AG08396 (cell line): ENCODE measurements at regions not wholly inside any gene's neighbourhood (a gene's known extent, or its start where the extent isn't known, plus 50 kb on each side); places are given as distances from the start of the nearest gene placed in this dataset.

Source experiments
- DNase-seq: peaks from one replicate; pipeline ENCODE4 v3.0.0; 2012; ENCODE audit warnings: low spot score, mixed read lengths

GRCh38 chr6:28707387-28708282 is 182.0 kb downstream of the GPX5 start:
- DNase-seq = no peak

- no peak for DNase-seq
Measured at GRCh38 chr6:28709478-28710349, 184.0 kb downstream of the GPX5 start.

DNA sequence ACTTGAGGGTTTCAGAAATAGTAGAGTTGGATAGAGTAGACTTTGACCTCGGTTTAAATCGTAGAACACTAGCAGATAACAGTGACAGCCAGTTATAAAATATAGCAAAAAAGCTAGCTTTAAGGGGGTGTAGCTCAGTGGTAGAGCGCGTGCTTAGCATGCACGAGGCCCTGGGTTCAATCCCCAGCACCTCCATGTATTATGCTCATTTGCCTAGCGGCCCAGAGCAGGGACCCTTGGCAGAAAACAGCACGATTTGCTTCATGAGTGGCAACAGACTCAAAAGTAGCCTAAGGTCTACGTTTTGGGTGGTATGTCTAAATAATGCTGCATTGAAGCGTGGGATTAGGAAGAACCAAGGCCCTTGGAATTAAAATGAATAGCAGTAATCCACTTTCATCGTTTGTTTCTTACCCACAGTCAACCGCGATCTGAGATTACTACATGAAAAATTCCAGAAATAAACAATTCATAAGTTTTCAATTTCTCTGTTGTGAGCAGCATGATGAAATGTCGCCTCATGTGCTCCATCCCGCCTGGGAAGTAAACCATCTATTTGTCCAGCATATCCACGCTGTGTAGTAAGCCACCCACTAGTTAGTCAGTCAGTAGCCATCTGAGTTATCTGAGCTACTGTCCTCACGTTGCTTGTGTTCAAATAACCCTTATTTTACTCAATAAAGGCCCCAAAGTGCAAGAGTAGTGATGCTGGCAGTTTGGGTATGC is 184.9 kb downstream of the GPX5 start:
- DNase-seq = peak; percentile 21

DNA sequence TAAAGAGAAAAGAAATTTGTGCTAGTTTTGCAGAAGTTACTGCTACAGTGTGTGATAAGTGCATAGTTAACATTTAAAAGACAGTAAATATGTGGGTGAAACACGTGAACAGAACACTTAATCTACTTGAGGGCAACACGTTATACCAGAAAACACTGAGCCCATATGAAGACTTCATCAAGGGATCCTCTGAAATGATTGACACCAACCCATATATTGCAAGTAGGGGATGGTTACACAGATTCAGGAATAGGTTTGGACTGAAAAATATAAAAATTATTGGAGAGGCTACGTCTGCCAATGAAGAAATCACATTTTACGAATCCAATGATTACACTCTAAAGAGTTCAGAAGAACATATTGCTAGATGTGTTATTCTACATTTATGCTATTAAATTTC is 185.6 kb downstream of the GPX5 start:
- DNase-seq = no peak

- no peak for DNase-seq
Measured at GRCh38 chr6:28711788-28712341, 186.2 kb downstream of the GPX5 start.

GRCh38 chr6:28712982-28713381 is 187.3 kb downstream of the GPX5 start:
- no peak for DNase-seq

GRCh38 chr6:28719275-28719940 is 193.7 kb downstream of the GPX5 start:
- DNase-seq = no peak

DNA sequence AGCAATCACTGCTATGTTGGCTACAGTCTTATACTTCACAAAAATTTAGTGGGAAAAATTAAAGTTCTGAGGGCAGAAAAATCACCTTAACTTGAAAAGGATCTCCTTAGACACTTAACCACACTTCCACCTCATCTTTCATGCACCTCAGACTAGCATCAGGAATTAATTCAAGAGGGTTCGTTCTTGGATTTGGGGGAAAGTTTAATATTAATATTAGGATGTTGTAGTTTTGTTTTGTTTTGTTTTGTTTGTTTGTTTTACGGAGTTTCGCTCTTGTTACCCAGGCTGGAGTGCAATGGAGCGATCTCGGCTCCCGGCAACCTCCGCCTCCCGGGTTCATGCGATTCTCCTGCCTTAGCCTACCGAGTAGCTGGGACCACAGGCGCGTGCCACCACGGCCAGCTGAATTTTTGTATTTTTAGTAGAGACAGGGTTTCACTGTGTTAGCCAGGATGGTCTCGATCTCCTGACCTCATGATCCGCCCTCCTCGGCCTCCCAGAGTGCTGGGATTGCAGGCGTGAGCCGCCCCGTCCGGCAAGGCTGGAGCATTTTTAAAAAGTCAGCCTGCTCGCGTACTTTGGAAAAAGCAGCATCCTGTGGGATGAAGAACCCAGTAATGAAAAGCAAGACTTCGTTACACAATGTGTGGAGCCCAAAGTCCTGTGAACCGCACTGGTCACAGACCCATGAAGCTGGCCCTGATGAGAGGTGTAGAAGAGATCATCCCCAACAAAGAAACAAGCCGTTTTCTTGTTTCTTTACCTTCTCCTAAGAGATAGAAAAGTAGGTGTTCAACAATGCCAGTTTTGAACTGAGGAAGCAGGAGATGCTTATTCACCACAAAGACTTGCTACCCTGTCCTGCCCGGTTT is 194.9 kb downstream of the GPX5 start:
- no peak for DNase-seq

GRCh38 chr6:28721372-28721771 is 195.7 kb downstream of the GPX5 start:
- no peak for DNase-seq

GRCh38 chr6:28724395-28724794 is 198.7 kb downstream of the GPX5 start:
- no peak for DNase-seq

- no peak for DNase-seq
Measured at GRCh38 chr6:28725274-28725809, 198.4 kb downstream of the TRIM27 start.

DNA sequence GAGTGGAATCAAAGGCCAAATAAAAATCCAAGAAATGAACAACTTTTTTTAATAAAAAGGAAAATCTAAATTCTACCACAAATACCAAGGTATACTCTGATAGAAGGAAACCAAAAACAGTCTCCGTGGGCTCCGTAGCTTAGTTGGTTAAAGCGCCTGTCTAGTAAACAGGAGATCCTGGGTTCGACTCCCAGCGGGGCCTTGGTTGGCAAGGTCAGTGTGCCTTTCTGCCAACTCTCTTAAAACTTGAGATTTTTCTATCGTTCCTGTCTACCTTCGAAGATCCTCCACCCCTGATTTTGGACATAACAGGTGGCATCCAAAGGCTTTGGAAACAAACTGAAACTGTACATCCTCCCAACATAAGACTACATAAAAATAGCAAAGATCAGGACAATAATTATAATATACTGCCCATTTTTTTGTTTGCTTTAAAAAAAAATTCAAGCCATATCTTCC is 197.9 kb downstream of the TRIM27 start:
- no peak for DNase-seq

DNA sequence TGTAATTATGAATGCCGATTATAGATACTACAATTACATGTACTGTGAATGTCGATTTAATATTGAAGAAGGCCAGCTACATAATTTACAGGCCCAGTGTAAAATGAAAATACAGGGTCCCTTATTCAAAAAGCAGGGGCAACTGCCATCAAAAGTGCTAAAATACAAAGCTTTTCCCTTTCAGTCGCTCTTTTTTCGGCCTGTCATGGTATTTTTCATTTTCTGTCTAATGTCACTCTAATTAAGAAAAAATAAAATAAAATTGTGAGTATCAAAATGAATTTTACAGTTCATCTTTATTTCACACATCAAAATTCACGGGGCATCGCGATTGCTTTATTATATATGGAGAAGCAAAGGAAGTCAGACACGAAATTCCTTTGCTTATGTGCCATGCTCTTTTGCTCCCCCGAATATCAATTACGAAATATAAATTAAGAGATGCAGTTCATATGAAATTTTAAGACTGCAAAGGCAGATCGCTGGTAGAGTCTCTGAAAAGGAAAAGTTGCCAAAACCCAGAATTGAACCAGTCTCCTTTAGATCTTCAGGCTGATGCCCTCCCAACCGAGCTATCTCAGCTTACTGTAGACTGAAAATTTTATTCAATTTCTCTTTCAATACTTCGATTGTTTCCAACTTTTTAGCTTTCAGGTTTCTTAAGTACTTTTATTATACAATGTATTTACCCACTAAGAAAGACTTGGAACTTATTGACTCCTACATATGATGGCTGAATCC is 197.0 kb downstream of the TRIM27 start:
- DNase-seq = no peak

DNA sequence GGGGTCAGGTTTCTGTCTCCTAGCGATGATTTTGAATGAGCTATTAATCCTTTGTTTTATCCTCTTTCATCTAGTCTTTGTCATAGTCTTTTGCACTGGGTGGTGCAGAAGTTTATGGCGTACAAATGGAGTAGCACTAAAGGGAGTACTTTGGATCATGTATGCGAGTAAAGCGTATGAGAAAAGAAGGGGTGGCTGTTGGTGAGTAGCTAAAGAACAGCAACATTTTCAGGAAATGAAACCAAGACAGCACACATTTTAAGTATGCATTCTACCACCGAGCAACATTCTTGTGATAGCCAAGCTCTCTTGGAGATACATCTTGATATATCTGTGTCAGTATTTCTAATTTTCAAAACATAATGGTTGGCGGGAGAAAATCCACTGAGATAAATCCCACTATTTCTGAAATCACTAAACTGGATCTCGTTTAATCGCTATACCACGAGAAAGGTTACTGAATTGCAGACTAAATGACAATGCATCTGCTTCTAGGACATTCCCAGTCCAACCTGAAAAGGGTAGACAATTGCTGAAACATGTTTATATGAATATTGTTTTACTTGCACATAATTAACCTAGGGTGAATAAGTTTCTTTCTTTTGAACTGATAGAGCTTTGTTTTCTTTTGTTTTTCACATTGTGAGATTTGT is 196.1 kb downstream of the TRIM27 start:
- no peak for DNase-seq

GRCh38 chr6:28729501-28730402 is 194.0 kb downstream of the TRIM27 start:
- DNase-seq = no peak

DNA sequence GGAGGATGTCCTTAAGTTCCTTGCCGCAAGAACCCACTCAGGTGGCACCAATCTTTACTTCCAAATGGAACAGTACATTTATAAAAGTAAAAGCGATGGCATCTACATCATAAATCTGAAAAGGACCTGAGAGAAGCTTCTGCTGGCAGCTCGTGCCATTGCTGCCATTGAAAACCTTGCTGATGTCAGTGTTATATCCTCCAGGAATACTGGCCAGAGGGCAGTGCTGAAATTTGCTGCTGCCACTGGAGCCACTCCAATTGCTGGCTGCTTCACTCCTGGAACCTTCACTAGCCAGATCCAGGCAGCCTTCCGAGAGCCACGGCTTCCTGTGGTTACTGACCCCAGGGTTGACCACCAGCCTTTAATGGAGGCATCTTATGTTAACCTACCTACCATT is 191.7 kb downstream of the TRIM27 start:
- no peak for DNase-seq

GRCh38 chr6:28734443-28734959 is 189.3 kb downstream of the TRIM27 start:
- no peak for DNase-seq

DNA sequence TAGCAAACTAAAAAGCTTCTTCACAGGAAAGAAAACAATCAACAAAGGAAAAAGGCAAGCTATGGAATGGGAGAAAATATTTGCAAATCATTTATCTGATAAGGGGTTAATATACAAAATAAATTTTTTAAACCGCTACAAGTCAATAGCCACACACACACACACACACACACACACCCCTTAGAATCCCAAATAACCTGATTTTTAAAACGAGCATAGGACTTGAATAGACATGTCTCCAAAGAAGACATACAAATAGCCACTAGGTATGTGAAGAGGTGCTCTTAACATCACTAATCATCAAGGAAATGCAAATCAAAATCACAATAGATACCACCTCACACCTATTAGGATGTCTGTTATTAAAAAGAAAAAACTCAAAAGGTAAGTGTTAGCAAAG is 187.7 kb downstream of the TRIM27 start:
- DNase-seq = no peak
